B cell (primary cell): ENCODE measurements at regions not wholly inside any gene's neighbourhood (a gene's known extent, or its start where the extent isn't known, plus 50 kb on each side); places are given as distances from the start of the nearest gene placed in this dataset.

Source experiments
- EZH2 ChIP-seq: IDR thresholded peaks from 2 replicates; pipeline ENCODE4 v1.6.1; 2012; ENCODE audit warnings: borderline replicate concordance, low read depth, mild to moderate bottlenecking, moderate library complexity, low read length; ENCODE audit not compliant: insufficient read depth, poor library complexity, severe bottlenecking
- TF ChIP-seq, protein P1 (sequence below): fragments of 200-600 bp; IDR thresholded peaks from one replicate; pipeline ENCODE4 v1.8.0; 2022; ENCODE audit warnings: antibody characterized with exemption, mild to moderate bottlenecking

DNA sequence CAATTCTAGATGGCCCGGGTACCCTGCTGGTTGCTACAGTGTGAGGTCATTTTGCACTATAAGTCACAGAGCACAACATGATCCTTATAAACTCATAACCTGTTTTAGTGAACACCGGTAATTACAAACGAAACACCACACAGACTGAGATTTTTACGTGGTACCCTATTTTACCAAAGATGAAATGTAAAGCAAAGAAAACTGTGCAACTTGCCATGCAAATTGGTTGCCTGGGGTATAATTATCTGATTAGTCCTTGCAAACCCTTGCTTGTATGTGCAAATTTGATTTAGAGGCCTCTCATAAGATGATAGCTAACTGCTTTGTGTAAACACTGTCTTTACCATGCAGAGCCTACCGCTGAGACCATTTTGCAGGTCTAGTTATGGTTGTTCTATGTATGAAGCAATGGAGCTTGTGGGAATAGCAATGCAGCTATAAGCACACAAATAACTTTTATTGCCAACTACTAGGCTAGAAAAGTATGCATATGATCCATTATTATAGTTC, 372.1 kb upstream of the FAR2 start:
- TF ChIP-seq, protein P1, sequence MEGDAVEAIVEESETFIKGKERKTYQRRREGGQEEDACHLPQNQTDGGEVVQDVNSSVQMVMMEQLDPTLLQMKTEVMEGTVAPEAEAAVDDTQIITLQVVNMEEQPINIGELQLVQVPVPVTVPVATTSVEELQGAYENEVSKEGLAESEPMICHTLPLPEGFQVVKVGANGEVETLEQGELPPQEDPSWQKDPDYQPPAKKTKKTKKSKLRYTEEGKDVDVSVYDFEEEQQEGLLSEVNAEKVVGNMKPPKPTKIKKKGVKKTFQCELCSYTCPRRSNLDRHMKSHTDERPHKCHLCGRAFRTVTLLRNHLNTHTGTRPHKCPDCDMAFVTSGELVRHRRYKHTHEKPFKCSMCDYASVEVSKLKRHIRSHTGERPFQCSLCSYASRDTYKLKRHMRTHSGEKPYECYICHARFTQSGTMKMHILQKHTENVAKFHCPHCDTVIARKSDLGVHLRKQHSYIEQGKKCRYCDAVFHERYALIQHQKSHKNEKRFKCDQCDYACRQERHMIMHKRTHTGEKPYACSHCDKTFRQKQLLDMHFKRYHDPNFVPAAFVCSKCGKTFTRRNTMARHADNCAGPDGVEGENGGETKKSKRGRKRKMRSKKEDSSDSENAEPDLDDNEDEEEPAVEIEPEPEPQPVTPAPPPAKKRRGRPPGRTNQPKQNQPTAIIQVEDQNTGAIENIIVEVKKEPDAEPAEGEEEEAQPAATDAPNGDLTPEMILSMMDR: no peak
- TF ChIP-seq EZH2: no peak
